ENCODE measurements at regions not wholly inside any gene's neighbourhood (a gene's known extent, or its start where the extent isn't known, plus 50 kb on each side); places are given as distances from the start of the nearest gene placed in this dataset.

DNA sequence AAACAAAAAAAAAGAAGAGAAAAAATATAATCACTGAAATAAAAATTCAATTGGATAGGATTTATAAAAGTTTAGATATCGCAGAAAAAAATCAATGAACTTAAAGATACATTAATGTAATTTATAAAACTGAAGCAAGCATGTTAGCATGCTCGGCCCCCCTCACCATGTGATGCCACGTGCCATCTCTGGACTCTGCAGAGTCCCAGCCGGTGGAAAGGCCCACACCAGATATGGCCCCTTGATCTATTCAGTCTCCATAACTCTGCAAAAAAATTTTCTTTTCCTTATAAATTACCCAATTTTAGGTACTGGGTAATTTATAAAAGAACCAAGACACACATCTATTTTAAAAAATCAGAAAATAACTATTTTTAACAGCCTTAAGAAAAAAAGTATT is 476.0 kb upstream of the ANO3 start:
- H3K36me3 Mint-ChIP-seq (ENCODE audit: low read depth), result no peaks in the 10 kb centered on the region
- DNase-seq (ENCODE audit: low spot score) (no peak), ATAC-seq (no peak)
- Histone ChIP-seq H3K4me1 (ENCODE audit: insufficient read depth) (no peaks in the 10 kb centered on the region), H3K4me2 (no peak overlapping the region), H3K36me3 (ENCODE audit: insufficient read depth) (no peaks in the 10 kb centered on the region), H4K20me1 (replicated peaks; ENCODE audit: insufficient read depth) (no peaks in the 10 kb centered on the region), H3K79me2 (replicated peaks; ENCODE audit: insufficient read depth) (no peaks in the 10 kb centered on the region), H3K9me2 (ENCODE audit: insufficient read depth) (no peaks in the 10 kb centered on the region), H2AFZ (no peak overlapping the region), H3F3A (replicated peaks; ENCODE audit: low read depth) (no peaks in the 10 kb centered on the region), H3K4me3 (no peak overlapping the region), H3K27ac (ENCODE audit: low read depth) (no peak overlapping the region), H3K27me3 (ENCODE audit: insufficient read depth) (no peaks in the 10 kb centered on the region)
- no peaks in the 10 kb centered on the region; the same call in 2 of the 3 replicates for H3K4me1 Mint-ChIP-seq
- TF ChIP-seq POLR2AphosphoS5 (IDR thresholded peaks at IDR 0.05; ENCODE audit: low read depth) (no peak), EZH2phosphoT487 (IDR thresholded peaks at IDR 0.05; ENCODE audit: unreplicated experiment) (no peak), ZNF114 (CRISPR knock-in tag; IDR thresholded peaks at IDR 0.05) (no peak), NANOG (IDR thresholded peaks at IDR 0.05; ENCODE audit: borderline replicate concordance) (no peak), JUNB (IDR thresholded peaks at IDR 0.05; ENCODE audit: unreplicated experiment) (no peak), CREB1 (CRISPR knock-in tag; IDR thresholded peaks at IDR 0.05; ENCODE audit: low read depth) (no peak), ZNF331 (CRISPR knock-in tag; IDR thresholded peaks at IDR 0.05; ENCODE audit: low read depth) (no peak), STAT1 (IDR thresholded peaks at IDR 0.05; ENCODE audit: unreplicated experiment) (no peak), EZH2 (IDR thresholded peaks at IDR 0.05; ENCODE audit: low read depth, unreplicated experiment) (no peak)
- TF ChIP-seq, protein P1, sequence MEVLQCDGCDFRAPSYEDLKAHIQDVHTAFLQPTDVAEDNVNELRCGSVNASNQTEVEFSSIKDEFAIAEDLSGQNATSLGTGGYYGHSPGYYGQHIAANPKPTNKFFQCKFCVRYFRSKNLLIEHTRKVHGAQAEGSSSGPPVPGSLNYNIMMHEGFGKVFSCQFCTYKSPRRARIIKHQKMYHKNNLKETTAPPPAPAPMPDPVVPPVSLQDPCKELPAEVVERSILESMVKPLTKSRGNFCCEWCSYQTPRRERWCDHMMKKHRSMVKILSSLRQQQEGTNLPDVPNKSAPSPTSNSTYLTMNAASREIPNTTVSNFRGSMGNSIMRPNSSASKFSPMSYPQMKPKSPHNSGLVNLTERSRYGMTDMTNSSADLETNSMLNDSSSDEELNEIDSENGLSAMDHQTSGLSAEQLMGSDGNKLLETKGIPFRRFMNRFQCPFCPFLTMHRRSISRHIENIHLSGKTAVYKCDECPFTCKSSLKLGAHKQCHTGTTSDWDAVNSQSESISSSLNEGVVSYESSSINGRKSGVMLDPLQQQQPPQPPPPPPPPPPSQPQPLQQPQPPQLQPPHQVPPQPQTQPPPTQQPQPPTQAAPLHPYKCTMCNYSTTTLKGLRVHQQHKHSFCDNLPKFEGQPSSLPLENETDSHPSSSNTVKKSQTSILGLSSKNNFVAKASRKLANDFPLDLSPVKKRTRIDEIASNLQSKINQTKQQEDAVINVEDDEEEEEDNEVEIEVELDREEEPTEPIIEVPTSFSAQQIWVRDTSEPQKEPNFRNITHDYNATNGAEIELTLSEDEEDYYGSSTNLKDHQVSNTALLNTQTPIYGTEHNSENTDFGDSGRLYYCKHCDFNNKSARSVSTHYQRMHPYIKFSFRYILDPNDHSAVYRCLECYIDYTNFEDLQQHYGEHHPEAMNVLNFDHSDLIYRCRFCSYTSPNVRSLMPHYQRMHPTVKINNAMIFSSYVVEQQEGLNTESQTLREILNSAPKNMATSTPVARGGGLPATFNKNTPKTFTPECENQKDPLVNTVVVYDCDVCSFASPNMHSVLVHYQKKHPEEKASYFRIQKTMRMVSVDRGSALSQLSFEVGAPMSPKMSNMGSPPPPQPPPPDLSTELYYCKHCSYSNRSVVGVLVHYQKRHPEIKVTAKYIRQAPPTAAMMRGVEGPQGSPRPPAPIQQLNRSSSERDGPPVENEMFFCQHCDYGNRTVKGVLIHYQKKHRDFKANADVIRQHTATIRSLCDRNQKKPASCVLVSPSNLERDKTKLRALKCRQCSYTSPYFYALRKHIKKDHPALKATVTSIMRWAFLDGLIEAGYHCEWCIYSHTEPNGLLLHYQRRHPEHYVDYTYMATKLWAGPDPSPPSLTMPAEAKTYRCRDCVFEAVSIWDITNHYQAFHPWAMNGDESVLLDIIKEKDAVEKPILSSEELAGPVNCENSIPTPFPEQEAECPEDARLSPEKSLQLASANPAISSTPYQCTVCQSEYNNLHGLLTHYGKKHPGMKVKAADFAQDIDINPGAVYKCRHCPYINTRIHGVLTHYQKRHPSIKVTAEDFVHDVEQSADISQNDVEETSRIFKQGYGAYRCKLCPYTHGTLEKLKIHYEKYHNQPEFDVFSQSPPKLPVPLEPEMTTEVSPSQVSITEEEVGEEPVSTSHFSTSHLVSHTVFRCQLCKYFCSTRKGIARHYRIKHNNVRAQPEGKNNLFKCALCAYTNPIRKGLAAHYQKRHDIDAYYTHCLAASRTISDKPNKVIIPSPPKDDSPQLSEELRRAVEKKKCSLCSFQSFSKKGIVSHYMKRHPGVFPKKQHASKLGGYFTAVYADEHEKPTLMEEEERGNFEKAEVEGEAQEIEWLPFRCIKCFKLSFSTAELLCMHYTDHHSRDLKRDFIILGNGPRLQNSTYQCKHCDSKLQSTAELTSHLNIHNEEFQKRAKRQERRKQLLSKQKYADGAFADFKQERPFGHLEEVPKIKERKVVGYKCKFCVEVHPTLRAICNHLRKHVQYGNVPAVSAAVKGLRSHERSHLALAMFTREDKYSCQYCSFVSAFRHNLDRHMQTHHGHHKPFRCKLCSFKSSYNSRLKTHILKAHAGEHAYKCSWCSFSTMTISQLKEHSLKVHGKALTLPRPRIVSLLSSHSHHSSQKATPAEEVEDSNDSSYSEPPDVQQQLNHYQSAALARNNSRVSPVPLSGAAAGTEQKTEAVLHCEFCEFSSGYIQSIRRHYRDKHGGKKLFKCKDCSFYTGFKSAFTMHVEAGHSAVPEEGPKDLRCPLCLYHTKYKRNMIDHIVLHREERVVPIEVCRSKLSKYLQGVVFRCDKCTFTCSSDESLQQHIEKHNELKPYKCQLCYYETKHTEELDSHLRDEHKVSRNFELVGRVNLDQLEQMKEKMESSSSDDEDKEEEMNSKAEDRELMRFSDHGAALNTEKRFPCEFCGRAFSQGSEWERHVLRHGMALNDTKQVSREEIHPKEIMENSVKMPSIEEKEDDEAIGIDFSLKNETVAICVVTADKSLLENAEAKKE (CRISPR knock-in tag; IDR thresholded peaks at IDR 0.05), result no peak
- TF ChIP-seq, protein P2, sequence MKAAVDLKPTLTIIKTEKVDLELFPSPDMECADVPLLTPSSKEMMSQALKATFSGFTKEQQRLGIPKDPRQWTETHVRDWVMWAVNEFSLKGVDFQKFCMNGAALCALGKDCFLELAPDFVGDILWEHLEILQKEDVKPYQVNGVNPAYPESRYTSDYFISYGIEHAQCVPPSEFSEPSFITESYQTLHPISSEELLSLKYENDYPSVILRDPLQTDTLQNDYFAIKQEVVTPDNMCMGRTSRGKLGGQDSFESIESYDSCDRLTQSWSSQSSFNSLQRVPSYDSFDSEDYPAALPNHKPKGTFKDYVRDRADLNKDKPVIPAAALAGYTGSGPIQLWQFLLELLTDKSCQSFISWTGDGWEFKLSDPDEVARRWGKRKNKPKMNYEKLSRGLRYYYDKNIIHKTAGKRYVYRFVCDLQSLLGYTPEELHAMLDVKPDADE (IDR thresholded peaks at IDR 0.05), result no peak
- TF ChIP-seq, protein P3, sequence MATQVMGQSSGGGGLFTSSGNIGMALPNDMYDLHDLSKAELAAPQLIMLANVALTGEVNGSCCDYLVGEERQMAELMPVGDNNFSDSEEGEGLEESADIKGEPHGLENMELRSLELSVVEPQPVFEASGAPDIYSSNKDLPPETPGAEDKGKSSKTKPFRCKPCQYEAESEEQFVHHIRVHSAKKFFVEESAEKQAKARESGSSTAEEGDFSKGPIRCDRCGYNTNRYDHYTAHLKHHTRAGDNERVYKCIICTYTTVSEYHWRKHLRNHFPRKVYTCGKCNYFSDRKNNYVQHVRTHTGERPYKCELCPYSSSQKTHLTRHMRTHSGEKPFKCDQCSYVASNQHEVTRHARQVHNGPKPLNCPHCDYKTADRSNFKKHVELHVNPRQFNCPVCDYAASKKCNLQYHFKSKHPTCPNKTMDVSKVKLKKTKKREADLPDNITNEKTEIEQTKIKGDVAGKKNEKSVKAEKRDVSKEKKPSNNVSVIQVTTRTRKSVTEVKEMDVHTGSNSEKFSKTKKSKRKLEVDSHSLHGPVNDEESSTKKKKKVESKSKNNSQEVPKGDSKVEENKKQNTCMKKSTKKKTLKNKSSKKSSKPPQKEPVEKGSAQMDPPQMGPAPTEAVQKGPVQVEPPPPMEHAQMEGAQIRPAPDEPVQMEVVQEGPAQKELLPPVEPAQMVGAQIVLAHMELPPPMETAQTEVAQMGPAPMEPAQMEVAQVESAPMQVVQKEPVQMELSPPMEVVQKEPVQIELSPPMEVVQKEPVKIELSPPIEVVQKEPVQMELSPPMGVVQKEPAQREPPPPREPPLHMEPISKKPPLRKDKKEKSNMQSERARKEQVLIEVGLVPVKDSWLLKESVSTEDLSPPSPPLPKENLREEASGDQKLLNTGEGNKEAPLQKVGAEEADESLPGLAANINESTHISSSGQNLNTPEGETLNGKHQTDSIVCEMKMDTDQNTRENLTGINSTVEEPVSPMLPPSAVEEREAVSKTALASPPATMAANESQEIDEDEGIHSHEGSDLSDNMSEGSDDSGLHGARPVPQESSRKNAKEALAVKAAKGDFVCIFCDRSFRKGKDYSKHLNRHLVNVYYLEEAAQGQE (IDR thresholded peaks at IDR 0.05; ENCODE audit: unreplicated experiment), result no peak
- TF ChIP-seq, protein P4, sequence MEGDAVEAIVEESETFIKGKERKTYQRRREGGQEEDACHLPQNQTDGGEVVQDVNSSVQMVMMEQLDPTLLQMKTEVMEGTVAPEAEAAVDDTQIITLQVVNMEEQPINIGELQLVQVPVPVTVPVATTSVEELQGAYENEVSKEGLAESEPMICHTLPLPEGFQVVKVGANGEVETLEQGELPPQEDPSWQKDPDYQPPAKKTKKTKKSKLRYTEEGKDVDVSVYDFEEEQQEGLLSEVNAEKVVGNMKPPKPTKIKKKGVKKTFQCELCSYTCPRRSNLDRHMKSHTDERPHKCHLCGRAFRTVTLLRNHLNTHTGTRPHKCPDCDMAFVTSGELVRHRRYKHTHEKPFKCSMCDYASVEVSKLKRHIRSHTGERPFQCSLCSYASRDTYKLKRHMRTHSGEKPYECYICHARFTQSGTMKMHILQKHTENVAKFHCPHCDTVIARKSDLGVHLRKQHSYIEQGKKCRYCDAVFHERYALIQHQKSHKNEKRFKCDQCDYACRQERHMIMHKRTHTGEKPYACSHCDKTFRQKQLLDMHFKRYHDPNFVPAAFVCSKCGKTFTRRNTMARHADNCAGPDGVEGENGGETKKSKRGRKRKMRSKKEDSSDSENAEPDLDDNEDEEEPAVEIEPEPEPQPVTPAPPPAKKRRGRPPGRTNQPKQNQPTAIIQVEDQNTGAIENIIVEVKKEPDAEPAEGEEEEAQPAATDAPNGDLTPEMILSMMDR (conservative IDR thresholded peaks at IDR 0.05; ENCODE audit: low read depth in 2 of 2), result no peak
- no peaks in the 10 kb centered on the region for H3K9me3 Mint-ChIP-seq
- H3K4me3 Mint-ChIP-seq, result no peak overlapping the region
- no peaks in the 10 kb centered on the region for H3K27me3 Mint-ChIP-seq (ENCODE audit: insufficient read depth, low read depth, poor library complexity)
- H3K27ac Mint-ChIP-seq, result no peak overlapping the region

Measured in GM23338 (cell line).